Mucosa of gallbladder (tissue), 1 donor: ENCODE measurements at regions not wholly inside any gene's neighbourhood (a gene's known extent, or its start where the extent isn't known, plus 50 kb on each side); places are given as distances from the start of the nearest gene placed in this dataset.

Source experiments
- DNase-seq: peaks from one replicate; pipeline ENCODE4 v3.0.0-alpha.2; 2020; ENCODE audit warnings: low spot score
- donor health status: DM: no; HTN: no; CAD: no.

- no peak for DNase-seq
Observed at GRCh38 chr12:127334912-127335644, 931.9 kb upstream of the TMEM132C start.

GRCh38 chr12:127336416-127336815 lies 930.6 kb upstream of the TMEM132C start:
- no peak for DNase-seq

GRCh38 chr12:127339065-127339464 lies 927.9 kb upstream of the TMEM132C start:
- DNase-seq, result no peak

- no peak for DNase-seq
Observed at GRCh38 chr12:127340381-127340780, 926.6 kb upstream of the TMEM132C start.

- DNase-seq, result no peak
Observed at GRCh38 chr12:127342861-127343260, 924.1 kb upstream of the TMEM132C start.

- no peak for DNase-seq
Observed at GRCh38 chr12:127343940-127344339, 923.0 kb upstream of the TMEM132C start.

- no peak for DNase-seq
Observed at GRCh38 chr12:127351481-127352010, 915.4 kb upstream of the TMEM132C start.

GRCh38 chr12:127355061-127355841 lies 911.7 kb upstream of the TMEM132C start:
- DNase-seq, result no peak

- no peak for DNase-seq
Observed at GRCh38 chr12:127358888-127359287, 908.1 kb upstream of the TMEM132C start.

- no peak for DNase-seq
Observed at GRCh38 chr12:127360580-127360979, 906.4 kb upstream of the TMEM132C start.

GRCh38 chr12:127362121-127362520 lies 904.8 kb upstream of the TMEM132C start:
- no peak for DNase-seq

GRCh38 chr12:127363392-127363791 lies 903.6 kb upstream of the TMEM132C start:
- DNase-seq, result no peak

GRCh38 chr12:127373559-127373958 lies 893.4 kb upstream of the TMEM132C start:
- DNase-seq, result no peak

- DNase-seq, result no peak
Observed at GRCh38 chr12:127374447-127374846, 892.5 kb upstream of the TMEM132C start.

- DNase-seq, result no peak
Observed at GRCh38 chr12:127381043-127381668, 885.8 kb upstream of the TMEM132C start.

- DNase-seq, result no peak
Observed at GRCh38 chr12:127381681-127382080, 885.3 kb upstream of the TMEM132C start.

- no peak for DNase-seq
Observed at GRCh38 chr12:127383281-127383680, 883.7 kb upstream of the TMEM132C start.

- no peak for DNase-seq
Observed at GRCh38 chr12:127386723-127387122, 880.2 kb upstream of the TMEM132C start.

- DNase-seq, result no peak
Observed at GRCh38 chr12:127388985-127389384, 878.0 kb upstream of the TMEM132C start.

GRCh38 chr12:127389923-127390322 lies 877.0 kb upstream of the TMEM132C start:
- no peak for DNase-seq

GRCh38 chr12:127393465-127393864 lies 873.5 kb upstream of the TMEM132C start:
- DNase-seq, result no peak

GRCh38 chr12:127393896-127394295 lies 873.1 kb upstream of the TMEM132C start:
- DNase-seq, result no peak

- no peak for DNase-seq
Observed at GRCh38 chr12:127396734-127397133, 870.2 kb upstream of the TMEM132C start.
